ENCODE measurements at regions not wholly inside any gene's neighbourhood (a gene's known extent, or its start where the extent isn't known, plus 50 kb on each side); places are given as distances from the start of the nearest gene placed in this dataset.

DNA sequence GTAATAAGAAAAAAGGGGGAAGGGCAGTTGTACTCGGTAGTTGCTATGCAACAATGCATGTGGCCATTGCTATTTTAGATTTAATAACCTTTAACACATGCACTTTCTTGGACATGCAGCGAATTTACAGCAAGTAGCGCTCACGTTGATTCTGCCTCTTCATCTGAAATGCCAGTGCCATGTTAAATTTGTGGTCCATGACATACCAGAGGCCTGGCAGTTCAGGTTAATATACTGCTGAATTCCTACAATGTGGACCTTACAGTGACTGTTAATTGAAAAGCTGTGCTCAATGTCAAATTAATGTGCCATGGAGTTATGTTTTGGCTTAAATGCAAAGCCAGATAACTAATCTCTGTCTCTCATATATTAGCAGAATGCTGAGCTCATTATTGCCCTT, 699.7 kb downstream of the DOK5 start:
- TF ChIP-seq, protein P1, sequence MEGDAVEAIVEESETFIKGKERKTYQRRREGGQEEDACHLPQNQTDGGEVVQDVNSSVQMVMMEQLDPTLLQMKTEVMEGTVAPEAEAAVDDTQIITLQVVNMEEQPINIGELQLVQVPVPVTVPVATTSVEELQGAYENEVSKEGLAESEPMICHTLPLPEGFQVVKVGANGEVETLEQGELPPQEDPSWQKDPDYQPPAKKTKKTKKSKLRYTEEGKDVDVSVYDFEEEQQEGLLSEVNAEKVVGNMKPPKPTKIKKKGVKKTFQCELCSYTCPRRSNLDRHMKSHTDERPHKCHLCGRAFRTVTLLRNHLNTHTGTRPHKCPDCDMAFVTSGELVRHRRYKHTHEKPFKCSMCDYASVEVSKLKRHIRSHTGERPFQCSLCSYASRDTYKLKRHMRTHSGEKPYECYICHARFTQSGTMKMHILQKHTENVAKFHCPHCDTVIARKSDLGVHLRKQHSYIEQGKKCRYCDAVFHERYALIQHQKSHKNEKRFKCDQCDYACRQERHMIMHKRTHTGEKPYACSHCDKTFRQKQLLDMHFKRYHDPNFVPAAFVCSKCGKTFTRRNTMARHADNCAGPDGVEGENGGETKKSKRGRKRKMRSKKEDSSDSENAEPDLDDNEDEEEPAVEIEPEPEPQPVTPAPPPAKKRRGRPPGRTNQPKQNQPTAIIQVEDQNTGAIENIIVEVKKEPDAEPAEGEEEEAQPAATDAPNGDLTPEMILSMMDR (conservative IDR thresholded peaks at IDR 0.05 in 1 of 2, IDR thresholded peaks at IDR 0.05 in 1 of 2; ENCODE audit: low read depth in 1 of 2, low read length in 2 of 2): no peak
- TF ChIP-seq EZH2 (IDR thresholded peaks at IDR 0.05; ENCODE audit: low read length, missing control alignments): no peak

Data from fibroblast of lung (primary cell).